ENCODE measurements at regions not wholly inside any gene's neighbourhood (a gene's known extent, or its start where the extent isn't known, plus 50 kb on each side); places are given as distances from the start of the nearest gene placed in this dataset.

DNA sequence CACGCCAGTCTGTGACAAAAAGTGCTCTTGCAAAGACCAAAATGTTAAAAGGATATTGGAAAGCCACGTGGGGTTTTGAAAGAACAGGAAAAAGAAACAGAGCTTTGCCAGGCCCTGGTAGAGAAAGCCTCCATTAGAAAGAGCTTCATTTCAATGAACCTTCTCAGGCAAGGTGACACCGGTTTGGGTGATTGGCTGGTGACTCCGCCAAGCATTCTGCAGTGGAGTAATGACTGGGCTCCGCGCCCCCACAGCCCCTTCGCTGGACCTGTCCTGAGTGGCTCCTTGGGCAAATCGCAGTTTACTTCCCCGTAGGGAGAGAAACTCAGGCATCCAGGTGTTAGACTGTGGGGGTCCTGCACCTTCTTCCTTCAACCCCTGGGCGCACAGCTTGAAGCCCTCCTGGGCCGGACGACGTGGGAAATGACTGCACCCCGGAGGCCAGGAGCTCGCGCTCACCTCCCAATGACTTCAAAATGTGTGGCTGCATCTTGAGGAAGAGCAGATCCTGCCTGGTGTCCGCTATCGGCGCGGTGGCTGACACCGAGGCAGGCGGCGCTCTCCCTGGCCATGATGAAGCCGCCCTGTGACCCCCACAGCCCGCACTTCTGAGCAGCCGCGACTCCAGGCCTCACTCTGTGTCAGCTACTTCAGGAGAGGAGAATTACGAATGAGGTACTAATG is 444.6 kb upstream of the SGCG start:
- no peaks in the 10 kb centered on the region for H3K9me3 Mint-ChIP-seq
- H3K36me3 Mint-ChIP-seq = no peaks in the 10 kb centered on the region
- H3K4me1 Mint-ChIP-seq (ENCODE audit: low read depth) = no peaks in the 10 kb centered on the region
- no peak overlapping the region for H3K27ac Mint-ChIP-seq
- H3K4me3 Mint-ChIP-seq = no peak overlapping the region
- intact Hi-C loops (cut with micrococcal nuclease) = no loop called here
- ChIA-PET POLR2A (no interaction called here), CTCF (no interaction called here)
- DNase-seq = no peak
- H3K27me3 Mint-ChIP-seq = peaks cover 11% of the 10 kb centered on the region

DNA sequence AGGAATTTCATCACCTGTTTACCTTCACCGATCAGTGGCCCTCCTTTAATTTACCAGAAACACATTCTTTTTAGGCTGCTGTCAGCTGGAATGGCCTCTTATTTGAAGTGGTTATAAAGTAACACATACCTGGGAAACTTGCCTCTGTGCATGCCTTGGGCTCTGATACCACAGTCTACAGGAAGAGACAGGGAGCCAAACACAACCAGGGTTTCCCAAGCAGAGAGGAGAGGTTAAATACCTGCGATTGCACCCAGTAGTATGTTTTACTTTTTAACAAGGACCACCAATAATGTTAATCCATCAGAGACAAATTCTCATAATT is 444.0 kb upstream of the SGCG start:
- CTCF ChIA-PET = no interaction called here
- peaks cover 11% of the 10 kb centered on the region for H3K27me3 Mint-ChIP-seq
- H3K36me3 Mint-ChIP-seq = no peaks in the 10 kb centered on the region
- no peak overlapping the region for H3K4me3 Mint-ChIP-seq
- no peaks in the 10 kb centered on the region for H3K9me3 Mint-ChIP-seq
- H3K27ac Mint-ChIP-seq = no peak overlapping the region
- H3K4me1 Mint-ChIP-seq (ENCODE audit: low read depth) = no peaks in the 10 kb centered on the region
- POLR2A ChIA-PET = no interaction called here
- intact Hi-C loops (cut with micrococcal nuclease) = no loop called here
- DNase-seq = no peak

DNA sequence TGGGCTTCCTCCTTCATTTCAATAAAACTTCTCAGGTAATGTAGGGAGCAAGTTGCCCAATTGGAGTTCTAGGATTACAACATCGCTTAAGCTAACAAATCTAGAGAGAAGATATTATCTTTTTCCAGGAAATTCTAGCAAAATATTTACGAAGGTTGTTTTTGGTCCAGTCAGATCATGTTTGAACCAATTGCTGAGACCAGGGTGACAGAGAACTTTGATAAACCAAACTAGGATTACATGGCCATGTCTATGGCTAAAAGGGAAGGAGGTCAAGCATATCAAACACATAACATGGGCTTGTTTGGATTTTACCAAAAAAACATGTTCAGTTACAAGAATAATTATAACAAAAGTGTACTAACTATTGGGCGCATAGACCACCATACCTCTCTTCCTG is 442.4 kb upstream of the SGCG start:
- DNase-seq = no peak
- no peaks in the 10 kb centered on the region for H3K9me3 Mint-ChIP-seq
- ChIA-PET POLR2A (no interaction called here), CTCF (no interaction called here)
- no peaks in the 10 kb centered on the region for H3K36me3 Mint-ChIP-seq
- peaks cover 9% of the 10 kb centered on the region for H3K27me3 Mint-ChIP-seq
- no peak overlapping the region for H3K4me3 Mint-ChIP-seq
- intact Hi-C loops (cut with micrococcal nuclease) = no loop called here
- H3K27ac Mint-ChIP-seq = no peak overlapping the region
- H3K4me1 Mint-ChIP-seq (ENCODE audit: low read depth) = no peaks in the 10 kb centered on the region

DNA sequence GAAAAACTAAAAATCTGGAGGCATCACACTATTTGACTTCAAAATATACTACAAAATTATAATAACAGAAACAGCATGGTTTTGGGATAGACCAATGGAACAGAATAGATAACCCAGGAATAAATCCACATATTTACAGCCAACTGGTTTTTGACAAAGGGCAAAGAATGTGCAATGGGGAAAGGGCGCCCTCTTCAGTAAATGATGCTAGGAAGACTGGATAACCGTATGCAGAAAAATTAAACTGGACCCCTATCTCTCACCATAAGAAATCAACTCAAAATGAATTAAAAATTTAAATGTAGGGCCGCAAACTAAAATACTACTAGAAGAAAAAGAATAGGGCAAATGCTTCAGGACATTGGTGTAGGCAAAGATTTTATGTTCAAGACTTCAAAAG is 440.5 kb upstream of the SGCG start:
- H3K4me1 Mint-ChIP-seq (ENCODE audit: low read depth) = no peaks in the 10 kb centered on the region
- H3K9me3 Mint-ChIP-seq = no peaks in the 10 kb centered on the region
- POLR2A ChIA-PET = no interaction called here
- no peak overlapping the region for H3K4me3 Mint-ChIP-seq
- no peak overlapping the region for H3K27ac Mint-ChIP-seq
- H3K36me3 Mint-ChIP-seq = no peaks in the 10 kb centered on the region
- intact Hi-C loops (cut with micrococcal nuclease) = no loop called here
- peaks cover 5% of the 10 kb centered on the region for H3K27me3 Mint-ChIP-seq
- CTCF ChIA-PET = no interaction called here
- no peak for DNase-seq

DNA sequence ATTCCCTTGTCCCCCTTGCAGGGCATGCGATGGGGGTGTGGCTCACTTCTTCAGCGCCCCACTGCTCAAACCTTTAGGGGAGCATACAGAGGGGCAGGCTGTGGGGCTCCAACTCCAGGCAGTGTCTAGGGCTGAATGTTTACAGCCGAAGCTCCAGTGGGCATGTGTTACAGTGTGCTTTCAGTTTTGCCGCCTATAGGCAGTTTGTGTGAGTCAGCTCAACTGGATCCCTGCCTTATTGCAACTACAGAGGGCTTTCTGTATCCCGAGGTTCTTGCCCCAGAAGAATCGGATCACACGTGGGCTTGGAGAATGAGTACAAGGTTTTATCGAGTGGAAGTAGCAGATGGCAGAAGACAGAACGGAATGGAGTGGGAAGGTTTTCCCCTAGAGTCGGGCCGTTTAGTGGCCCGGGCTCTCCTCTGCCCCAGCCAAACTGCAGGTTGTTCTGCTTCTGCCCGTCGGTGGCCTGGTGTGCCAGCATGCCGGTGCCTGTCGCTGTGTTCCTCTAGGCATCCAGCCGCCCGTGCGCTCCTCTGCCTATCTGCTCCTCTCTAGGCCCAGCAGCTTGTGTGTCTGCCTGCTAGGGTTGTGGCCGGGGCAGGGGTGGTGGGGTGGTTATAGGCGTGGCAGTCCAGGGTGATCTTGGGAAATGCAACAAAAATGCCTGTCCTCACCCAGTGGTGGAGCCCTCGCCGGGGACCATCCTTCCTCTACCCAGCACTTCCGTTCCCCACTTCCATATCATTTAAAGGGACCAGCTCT is 435.9 kb upstream of the SGCG start:
- H3K4me3 Mint-ChIP-seq = no peak overlapping the region
- ChIA-PET CTCF (no interaction called here), POLR2A (no interaction called here)
- no peaks in the 10 kb centered on the region for H3K4me1 Mint-ChIP-seq (ENCODE audit: low read depth)
- no peaks in the 10 kb centered on the region for H3K27me3 Mint-ChIP-seq
- H3K36me3 Mint-ChIP-seq = no peaks in the 10 kb centered on the region
- intact Hi-C loops (cut with micrococcal nuclease) = no loop called here
- H3K27ac Mint-ChIP-seq = no peak overlapping the region
- no peaks in the 10 kb centered on the region for H3K9me3 Mint-ChIP-seq
- DNase-seq = no peak

DNA sequence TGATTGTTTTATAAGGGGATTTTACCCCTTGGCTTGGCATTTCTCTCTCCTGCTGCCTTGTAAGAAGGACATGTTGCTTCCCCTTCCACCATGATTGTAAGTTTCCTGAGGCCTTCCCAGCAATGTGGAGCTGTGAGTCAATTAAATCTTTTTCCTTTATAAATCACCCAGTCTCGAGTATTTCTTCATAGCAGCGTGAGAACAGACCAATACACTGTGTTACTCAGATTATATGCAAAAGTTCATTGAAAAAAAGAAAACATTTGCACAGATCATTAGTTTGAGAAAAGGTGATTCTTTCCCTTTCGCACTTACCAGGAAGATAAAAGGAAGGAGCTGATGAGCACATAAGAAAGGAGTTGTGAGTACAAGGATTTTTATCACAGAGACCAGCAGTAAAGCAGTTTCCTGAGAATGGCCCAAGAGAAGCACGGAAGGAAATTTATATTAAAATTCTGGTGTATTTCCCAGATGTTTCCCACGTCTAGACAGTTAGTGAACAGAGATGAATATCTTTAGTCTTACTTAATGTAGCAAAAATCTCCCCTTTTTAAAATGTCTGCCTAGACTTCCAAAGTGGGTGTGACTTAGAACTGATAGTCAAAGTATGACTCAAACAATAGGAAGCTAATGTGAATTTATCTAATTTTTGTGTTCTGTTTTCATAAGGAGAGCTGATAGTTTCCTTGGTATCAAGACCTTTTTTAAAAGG is 431.8 kb upstream of the SGCG start:
- DNase-seq = no peak
- intact Hi-C loops (cut with micrococcal nuclease) = no loop called here
- ChIA-PET POLR2A (no interaction called here), CTCF (interaction anchor here (0.7 kb wide), 1 partner anchor 93 kb away, joined by 3 read pairs; no protein-coding TSS in a partner anchor)
- H3K36me3 Mint-ChIP-seq = no peaks in the 10 kb centered on the region
- H3K4me3 Mint-ChIP-seq = no peak overlapping the region
- no peak overlapping the region for H3K27ac Mint-ChIP-seq
- no peaks in the 10 kb centered on the region for H3K4me1 Mint-ChIP-seq (ENCODE audit: low read depth)
- H3K27me3 Mint-ChIP-seq = peaks cover 6% of the 10 kb centered on the region
- H3K9me3 Mint-ChIP-seq = peaks cover 4% of the 10 kb centered on the region

DNA sequence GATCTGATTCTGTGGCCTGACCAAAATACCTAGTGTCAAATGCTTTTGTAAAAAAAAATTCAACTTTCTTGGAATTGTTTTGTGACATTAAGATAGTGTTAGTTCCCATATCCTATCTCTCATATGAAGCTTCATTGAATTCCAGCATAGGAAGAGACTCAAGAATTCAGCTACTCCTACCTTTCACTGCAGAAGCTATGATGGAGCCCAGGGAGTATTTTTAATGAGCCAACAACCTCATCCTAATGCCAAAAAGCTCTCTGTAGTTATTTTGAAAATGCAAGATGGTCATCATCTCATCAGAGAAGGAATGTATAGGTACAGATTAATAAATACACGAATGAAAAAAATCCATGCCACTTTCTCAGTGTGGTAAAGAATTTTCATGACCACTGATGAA is 431.2 kb upstream of the SGCG start:
- Mint-ChIP-seq H3K4me3 (no peak overlapping the region), H3K27ac (no peak overlapping the region), H3K36me3 (no peaks in the 10 kb centered on the region), H3K4me1 (ENCODE audit: low read depth) (no peaks in the 10 kb centered on the region), H3K9me3 (peaks cover 4% of the 10 kb centered on the region), H3K27me3 (peaks cover 6% of the 10 kb centered on the region)
- intact Hi-C loops (cut with micrococcal nuclease) = no loop called here
- ChIA-PET CTCF (interaction anchor here (0.7 kb wide), 1 partner anchor 92 kb away, joined by 3 read pairs; no protein-coding TSS in a partner anchor), POLR2A (no interaction called here)
- no peak for DNase-seq

DNA sequence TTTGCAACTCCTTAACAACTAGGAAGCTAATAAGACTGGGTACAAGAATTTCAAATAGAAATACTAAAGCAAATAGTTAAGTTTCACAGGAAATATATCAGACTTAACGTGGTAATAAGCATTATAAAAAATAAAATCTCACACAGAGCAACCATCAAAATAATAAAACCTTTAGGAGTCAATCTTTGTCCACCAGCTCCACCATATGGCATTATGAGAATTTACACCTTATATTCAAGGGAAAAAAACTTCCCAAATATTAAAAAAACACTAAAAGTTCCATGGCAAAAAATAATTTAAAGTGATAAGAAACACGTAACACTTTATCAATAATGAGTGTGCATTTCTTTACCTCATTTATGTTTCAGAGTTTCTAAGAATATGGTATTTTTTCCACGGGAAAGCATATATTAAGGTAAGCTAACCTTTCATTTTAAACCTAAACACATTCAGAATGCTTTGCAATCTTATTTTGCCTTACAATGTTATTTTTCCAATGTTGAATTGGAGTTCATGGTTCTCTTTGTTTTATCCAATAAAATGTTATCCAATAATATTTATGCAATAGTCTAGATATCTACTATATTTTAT is 423.2 kb upstream of the SGCG start:
- POLR2A ChIA-PET = no interaction called here
- CTCF ChIA-PET = no interaction called here
- Mint-ChIP-seq H3K9me3 (peaks cover 4% of the 10 kb centered on the region), H3K4me1 (ENCODE audit: low read depth) (no peaks in the 10 kb centered on the region), H3K36me3 (no peaks in the 10 kb centered on the region), H3K27ac (no peak overlapping the region), H3K27me3 (peaks cover 4% of the 10 kb centered on the region), H3K4me3 (no peak overlapping the region)
- DNase-seq = no peak
- intact Hi-C loops (cut with micrococcal nuclease) = no loop called here

DNA sequence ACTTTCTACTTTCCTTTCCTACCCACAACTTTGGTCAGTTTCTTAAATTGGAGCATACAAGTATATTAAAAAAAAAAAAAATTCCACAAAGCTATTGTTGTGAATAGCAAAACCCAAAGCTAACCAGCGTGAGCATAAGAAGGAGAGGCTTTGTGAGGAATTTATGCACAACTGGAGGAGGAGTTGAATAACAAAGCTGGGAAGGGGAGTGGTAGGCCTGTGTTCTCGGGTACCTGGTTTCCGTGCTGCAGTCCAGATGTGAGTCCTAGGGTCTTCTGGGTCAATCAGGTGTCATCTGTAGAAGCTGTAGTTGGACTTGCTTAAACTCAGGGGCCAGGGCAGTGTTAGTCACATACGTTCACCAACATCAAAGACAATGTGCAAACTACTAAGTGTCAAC is 422.5 kb upstream of the SGCG start:
- ChIA-PET POLR2A (no interaction called here), CTCF (interaction anchor here (0.6 kb wide), 1 partner anchor 706 kb away, joined by 3 read pairs; no protein-coding TSS in a partner anchor)
- Mint-ChIP-seq H3K4me3 (no peak overlapping the region), H3K27me3 (peaks cover 4% of the 10 kb centered on the region), H3K4me1 (ENCODE audit: low read depth) (no peaks in the 10 kb centered on the region), H3K9me3 (peaks cover 4% of the 10 kb centered on the region), H3K36me3 (no peaks in the 10 kb centered on the region), H3K27ac (no peak overlapping the region)
- intact Hi-C loops (cut with micrococcal nuclease) = no loop called here
- DNase-seq = no peak

DNA sequence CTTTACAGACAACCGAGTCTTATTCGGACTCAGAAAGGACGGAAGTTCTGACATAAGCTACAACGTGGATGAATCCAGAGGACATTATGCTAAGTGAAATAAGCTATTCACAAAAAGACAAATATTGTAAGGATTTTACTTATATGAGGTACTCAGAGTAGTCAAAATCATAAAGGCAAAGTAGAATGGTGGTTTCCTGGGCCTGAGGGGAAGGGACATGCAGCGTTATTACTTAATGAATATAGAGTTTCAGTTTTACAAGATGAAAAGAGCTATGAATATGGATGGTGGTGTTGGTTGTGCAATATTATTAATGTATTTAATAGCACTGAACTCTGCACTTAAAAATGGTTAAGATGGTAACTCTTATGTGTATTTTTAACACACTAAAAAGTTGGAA is 419.1 kb upstream of the SGCG start:
- Mint-ChIP-seq H3K4me1 (ENCODE audit: low read depth) (no peaks in the 10 kb centered on the region), H3K27ac (no peak overlapping the region), H3K36me3 (no peaks in the 10 kb centered on the region), H3K27me3 (no peaks in the 10 kb centered on the region), H3K9me3 (no peaks in the 10 kb centered on the region), H3K4me3 (no peak overlapping the region)
- DNase-seq = no peak
- CTCF ChIA-PET = no interaction called here
- intact Hi-C loops (cut with micrococcal nuclease) = no loop called here
- POLR2A ChIA-PET = no interaction called here

DNA sequence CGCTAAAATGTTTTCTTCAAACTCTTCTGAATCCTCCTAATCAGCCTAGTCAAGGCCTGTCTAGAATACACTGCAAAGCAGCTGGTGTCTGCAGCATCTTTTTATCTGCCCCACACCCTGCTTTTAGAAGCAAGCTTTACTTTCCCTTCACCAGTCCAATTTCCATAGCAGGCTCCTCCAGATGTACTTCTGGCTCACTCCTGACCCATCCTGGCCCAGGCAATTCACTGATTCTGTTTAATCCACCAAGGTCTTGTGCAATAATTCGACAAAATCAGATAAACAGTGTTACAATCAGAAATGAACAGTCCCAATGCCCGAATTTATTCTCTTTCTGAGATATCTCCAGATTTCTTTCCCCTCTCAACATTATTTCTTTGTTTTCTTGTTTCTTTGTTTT is 415.2 kb upstream of the SGCG start:
- Mint-ChIP-seq H3K36me3 (no peaks in the 10 kb centered on the region), H3K27me3 (no peaks in the 10 kb centered on the region), H3K9me3 (no peaks in the 10 kb centered on the region), H3K4me1 (ENCODE audit: low read depth) (no peaks in the 10 kb centered on the region), H3K27ac (no peak overlapping the region), H3K4me3 (no peak overlapping the region)
- intact Hi-C loops (cut with micrococcal nuclease) = no loop called here
- POLR2A ChIA-PET = no interaction called here
- CTCF ChIA-PET = no interaction called here
- DNase-seq = no peak

DNA sequence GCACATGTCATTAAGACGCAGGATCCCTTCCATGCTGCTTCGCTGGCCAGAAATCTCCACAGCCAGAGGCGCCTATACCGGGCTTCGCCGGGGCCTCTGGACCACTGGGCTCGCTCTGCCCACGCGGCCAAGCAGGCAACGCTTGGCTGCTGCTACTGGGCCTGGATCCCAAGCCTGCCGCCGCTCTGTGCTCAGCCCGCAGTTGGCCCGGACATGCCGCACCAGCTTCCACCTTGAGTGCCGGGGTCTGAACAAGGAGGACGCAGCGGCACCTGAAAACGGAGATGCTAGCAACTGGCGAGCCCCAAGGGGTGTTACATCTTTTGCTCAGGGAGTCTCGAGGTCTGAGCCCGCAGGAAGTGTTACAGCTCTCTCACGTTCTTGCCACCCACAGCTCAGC is 409.9 kb upstream of the SGCG start:
- ChIA-PET CTCF (no interaction called here), POLR2A (no interaction called here)
- peaks cover 2% of the 10 kb centered on the region for H3K27me3 Mint-ChIP-seq
- H3K4me3 Mint-ChIP-seq = no peak overlapping the region
- no peaks in the 10 kb centered on the region for H3K9me3 Mint-ChIP-seq
- H3K36me3 Mint-ChIP-seq = no peaks in the 10 kb centered on the region
- H3K27ac Mint-ChIP-seq = no peak overlapping the region
- intact Hi-C loops (cut with micrococcal nuclease) = no loop called here
- DNase-seq = no peak
- H3K4me1 Mint-ChIP-seq (ENCODE audit: low read depth) = no peaks in the 10 kb centered on the region

All from activated CD4-positive, alpha-beta memory T cell treated with anti-CD3 and anti-CD28 coated beads for 36 hours (primary cell).